Kidney (tissue), 13 donors: ENCODE measurements at regions not wholly inside any gene's neighbourhood (a gene's known extent, or its start where the extent isn't known, plus 50 kb on each side); places are given as distances from the start of the nearest gene placed in this dataset.

Experiments
- DNase-seq, 5 donors: peaks; one replicate each; pipeline ENCODE4 v3.0.0-alpha.2; 2013 to 2020
- FAIRE-seq: peaks from 2 replicates; lab custom pipeline; 2012; peaks lifted over from hg19 to GRCh38; lab: Jason Lieb, UNC
- H3K27ac ChIP-seq, 2 donors: one replicate each; pipeline ENCODE4 v1.7.0; 2013; ENCODE audit warnings: low read depth in 2 of 2, low read length in 2 of 2, inconsistent platforms in 1 of 2
- H3K27me3 ChIP-seq: one replicate; pipeline ENCODE4 v1.7.1; 2013; ENCODE audit warnings: low read length, inconsistent platforms; ENCODE audit not compliant: control insufficient read depth, insufficient read depth
- H3K36me3 ChIP-seq, 3 donors: one replicate each; pipeline versions ENCODE4 v1.7.0 to v1.7.1; 2013; ENCODE audit warnings: low read length in 3 of 3, control low read depth in 1 of 3, inconsistent platforms in 1 of 3; ENCODE audit not compliant: insufficient read depth in 3 of 3, control insufficient read depth in 2 of 3
- H3K4me1 ChIP-seq, 3 donors: one replicate each; pipeline versions ENCODE4 v1.7.0 to v1.7.1; 2013; ENCODE audit warnings: low read length in 3 of 3, inconsistent platforms in 1 of 3, low read depth in 1 of 3; ENCODE audit not compliant: control insufficient read depth in 2 of 3, insufficient read depth in 2 of 3
- H3K4me3 ChIP-seq, 3 donors: one replicate each; pipeline versions ENCODE4 v1.7.0 to v1.8.1; 2013; ENCODE audit warnings: low read length in 3 of 3, control low read depth in 1 of 3, inconsistent platforms in 1 of 3
- H3K9ac ChIP-seq, 3 donors: one replicate each; pipeline versions ENCODE4 v1.7.0 to v1.7.1; 2013; ENCODE audit warnings: low read length in 3 of 3, control low read depth in 1 of 3, inconsistent platforms in 1 of 3
- H3K9me3 ChIP-seq, 3 donors: one replicate each; pipeline versions ENCODE4 v1.7.0 to v1.7.1; 2013; ENCODE audit warnings: low read length in 3 of 3, control low read depth in 1 of 3, inconsistent platforms in 1 of 3; ENCODE audit not compliant: control insufficient read depth in 2 of 3, insufficient read depth in 1 of 3
- intact Hi-C: fragments of 100-400 bp; cut with DNase I; formaldehyde crosslinking; loops from one replicate; pipeline ENCODE4 v1.11.1; 2022
- TF ChIP-seq, protein P1 (sequence below): IDR thresholded peaks from 3 replicates; pipeline ENCODE4 v1.5.1; 2012; ENCODE audit warnings: mild to moderate bottlenecking, moderate library complexity, borderline replicate concordance; ENCODE audit not compliant: insufficient read depth; ENCODE audit errors: extremely low read depth
- donor health status: control.
- donor health status: control.
- donor health status: control.
- donor health status: control.
- donor health status: control.
- donor health status: DM: yes; HTN: yes; CAD: no.
- donor health status: Normal renal cell carcinoma (clear cell type).

DNA sequence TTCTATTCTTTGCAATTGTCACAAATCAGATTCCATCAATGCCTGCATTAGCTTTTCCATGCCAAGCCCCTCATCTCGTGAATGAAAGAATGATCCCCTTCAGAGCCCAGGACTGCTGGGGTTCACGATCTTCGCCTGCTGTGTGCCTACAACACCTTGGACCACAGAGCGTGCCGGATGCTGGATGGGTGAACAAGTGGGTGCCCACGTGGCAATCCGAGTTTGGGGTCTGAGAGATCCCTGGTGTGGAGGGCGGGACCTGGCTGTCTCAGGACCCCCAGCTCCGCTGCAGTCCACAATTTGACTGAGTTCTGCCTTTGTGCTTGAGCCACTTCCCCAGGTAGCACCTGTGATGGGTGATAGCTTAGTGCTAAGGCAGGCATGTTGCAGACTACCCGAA lies 317.0 kb downstream of the GALR1 start:
- DNase-seq (no peak), FAIRE-seq (no peak)
- Histone ChIP-seq H3K36me3 (no peaks in the 10 kb centered on the region), H3K4me1 (no peaks in the 10 kb centered on the region), H3K4me3 (no peak overlapping the region), H3K27ac (no peak overlapping the region), H3K9ac (no peak overlapping the region), H3K9me3 (no peaks in the 10 kb centered on the region), H3K27me3 (no peaks in the 10 kb centered on the region)
- TF ChIP-seq, protein P1, sequence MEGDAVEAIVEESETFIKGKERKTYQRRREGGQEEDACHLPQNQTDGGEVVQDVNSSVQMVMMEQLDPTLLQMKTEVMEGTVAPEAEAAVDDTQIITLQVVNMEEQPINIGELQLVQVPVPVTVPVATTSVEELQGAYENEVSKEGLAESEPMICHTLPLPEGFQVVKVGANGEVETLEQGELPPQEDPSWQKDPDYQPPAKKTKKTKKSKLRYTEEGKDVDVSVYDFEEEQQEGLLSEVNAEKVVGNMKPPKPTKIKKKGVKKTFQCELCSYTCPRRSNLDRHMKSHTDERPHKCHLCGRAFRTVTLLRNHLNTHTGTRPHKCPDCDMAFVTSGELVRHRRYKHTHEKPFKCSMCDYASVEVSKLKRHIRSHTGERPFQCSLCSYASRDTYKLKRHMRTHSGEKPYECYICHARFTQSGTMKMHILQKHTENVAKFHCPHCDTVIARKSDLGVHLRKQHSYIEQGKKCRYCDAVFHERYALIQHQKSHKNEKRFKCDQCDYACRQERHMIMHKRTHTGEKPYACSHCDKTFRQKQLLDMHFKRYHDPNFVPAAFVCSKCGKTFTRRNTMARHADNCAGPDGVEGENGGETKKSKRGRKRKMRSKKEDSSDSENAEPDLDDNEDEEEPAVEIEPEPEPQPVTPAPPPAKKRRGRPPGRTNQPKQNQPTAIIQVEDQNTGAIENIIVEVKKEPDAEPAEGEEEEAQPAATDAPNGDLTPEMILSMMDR, result no peak
- intact Hi-C loops, result no loop called here

GRCh38 chr18:77567205-77567604 lies 317.6 kb downstream of the GALR1 start:
- Histone ChIP-seq H3K9ac (no peak overlapping the region), H3K27me3 (no peaks in the 10 kb centered on the region), H3K4me1 (no peaks in the 10 kb centered on the region), H3K36me3 (no peaks in the 10 kb centered on the region), H3K27ac (no peak overlapping the region), H3K9me3 (no peaks in the 10 kb centered on the region), H3K4me3 (no peak overlapping the region)
- TF ChIP-seq, protein P1, result no peak
- intact Hi-C loops, result no loop called here
- DNase-seq, result no peak
- no peak for FAIRE-seq

DNA sequence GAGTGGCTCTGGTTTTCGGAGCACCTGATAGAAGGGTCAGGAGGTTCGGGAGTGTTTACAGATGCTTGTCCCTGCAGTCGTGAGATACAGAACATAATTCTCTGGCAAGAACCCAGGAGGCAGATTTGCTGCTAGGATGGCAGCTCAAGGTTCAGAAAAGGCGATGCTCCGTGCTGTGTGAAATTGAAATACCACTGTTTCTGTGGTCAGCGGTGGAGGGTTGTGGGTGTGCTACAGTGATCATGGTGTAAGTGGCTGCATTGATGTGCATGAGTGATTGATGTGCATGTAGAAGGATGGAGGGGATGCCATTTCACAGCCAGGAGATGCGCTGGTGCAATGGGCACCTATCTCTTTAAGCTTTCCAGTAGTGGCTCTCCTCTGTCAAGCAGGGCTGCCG lies 322.1 kb downstream of the GALR1 start:
- no peaks in the 10 kb centered on the region for H3K27me3 ChIP-seq
- no peaks in the 10 kb centered on the region for H3K9me3 ChIP-seq
- no peak overlapping the region for H3K4me3 ChIP-seq
- intact Hi-C loops, result no loop called here
- no peaks in the 10 kb centered on the region for H3K36me3 ChIP-seq
- FAIRE-seq, result no peak
- H3K9ac ChIP-seq, result no peak overlapping the region
- no peak for DNase-seq
- H3K4me1 ChIP-seq, result no peaks in the 10 kb centered on the region
- TF ChIP-seq, protein P1, result no peak
- no peak overlapping the region for H3K27ac ChIP-seq

- no peaks in the 10 kb centered on the region for H3K9me3 ChIP-seq
- DNase-seq (no peak), FAIRE-seq (no peak)
- intact Hi-C loops, result no loop called here
- no peaks in the 10 kb centered on the region for H3K27me3 ChIP-seq
- H3K4me1 ChIP-seq, result no peaks in the 10 kb centered on the region
- no peaks in the 10 kb centered on the region for H3K36me3 ChIP-seq
- H3K27ac ChIP-seq, result no peak overlapping the region
- no peak overlapping the region for H3K4me3 ChIP-seq
- TF ChIP-seq, protein P1, result no peak
- H3K9ac ChIP-seq, result no peak overlapping the region
Measured at GRCh38 chr18:77572537-77572936, 322.9 kb downstream of the GALR1 start.
